Spleen (tissue), 11 donors: ENCODE measurements at regions not wholly inside any gene's neighbourhood (a gene's known extent, or its start where the extent isn't known, plus 50 kb on each side); places are given as distances from the start of the nearest gene placed in this dataset.

Source experiments
- DNase-seq: peaks from one replicate; pipeline ENCODE4 v3.0.0-alpha.2; 2020
- H3K27ac ChIP-seq, 8 donors: fragments of 200-600 bp; sonication (generic) in 7 of 8; 1 replicate in 4 of 8; 2 replicates in 4 of 8; pipeline versions ENCODE4 v1.5.0 to v1.8.0; 2016 to 2021; ENCODE audit warnings: inconsistent platforms in 4 of 8, mild to moderate bottlenecking in 4 of 8, moderate library complexity in 1 of 8
- H3K27me3 ChIP-seq, 7 donors: fragments of 200-600 bp; sonication (generic) in 6 of 7; replicated peaks in 1 of 7; 1 replicate in 4 of 7; 2 replicates in 3 of 7; pipeline versions ENCODE4 v1.5.0 to v1.8.0; 2016 to 2021; ENCODE audit warnings: inconsistent platforms in 3 of 7, mild to moderate bottlenecking in 1 of 7
- H3K36me3 ChIP-seq, 6 donors: fragments of 200-600 bp; sonication (generic) in 5 of 6; 1 replicate in 4 of 6; 2 replicates in 2 of 6; pipeline versions ENCODE4 v1.5.0 to v1.8.0; 2016 to 2021; ENCODE audit warnings: inconsistent platforms in 2 of 6
- H3K4me1 ChIP-seq, 6 donors: fragments of 200-600 bp; sonication (generic) in 5 of 6; 1 replicate in 3 of 6; 2 replicates in 3 of 6; pipeline versions ENCODE4 v1.5.0 to v1.8.0; 2016 to 2021; ENCODE audit warnings: inconsistent platforms in 3 of 6
- H3K4me3 ChIP-seq, 8 donors: fragments of 200-600 bp; sonication (generic) in 7 of 8; 1 replicate in 4 of 8; 2 replicates in 4 of 8; pipeline versions ENCODE4 v1.5.0 to v1.8.0; 2016 to 2021; ENCODE audit warnings: inconsistent platforms in 4 of 8, mild to moderate bottlenecking in 4 of 8, moderate library complexity in 2 of 8
- H3K9me3 ChIP-seq, 8 donors: fragments of 200-600 bp; sonication (generic) in 7 of 8; 1 replicate in 4 of 8; 2 replicates in 4 of 8; pipeline versions ENCODE4 v1.5.0 to v1.8.0; 2016 to 2021; ENCODE audit warnings: inconsistent platforms in 4 of 8
- POLR2A ChIP-seq, 3 donors: fragments of 450-650 bp; IDR thresholded peaks; one replicate each; pipeline ENCODE4 v1.5.1; 2017; ENCODE audit warnings: antibody characterized with exemption in 3 of 3, mild to moderate bottlenecking in 1 of 3
- POLR2AphosphoS5 ChIP-seq, 3 donors: sonication (generic); formaldehyde crosslinking; IDR thresholded peaks; one replicate each; pipeline ENCODE4 v1.5.1; 2017; ENCODE audit warnings: antibody characterized with exemption in 3 of 3
- WGBS, 5 donors: extraction: QIAGEN DNeasy Blood & Tissue Kit in 3 of 5; methylation state at CpG; one replicate each; pipeline versions ENCODE4 v1.1.5 to v1.1.7; 2013 to 2018; 5-methylcytosine and 5-hydroxymethylcytosine counted together
- intact Hi-C: fragments of 100-400 bp; cut with DNase I; formaldehyde crosslinking; loops from one replicate; pipeline ENCODE4 v1.15.0; 2023; ENCODE audit warnings: low total_unique reads
- TF ChIP-seq, protein P1 (sequence below), 11 experiments: fragments of 200-600 bp in 7 of 11; fragments of 450-650 bp in 4 of 11; sonication (generic) in 4 of 11; IDR thresholded peaks in 8 of 11; conservative IDR thresholded peaks in 3 of 11; 1 replicate in 7 of 11; 2 replicates in 4 of 11; pipeline versions ENCODE4 v1.4.0 to v1.8.0; 2016 to 2021; ENCODE audit warnings: antibody characterized with exemption in 11 of 11, inconsistent platforms in 4 of 11, mild to moderate bottlenecking in 1 of 11
- donor health status: healthy with polysubstance abuse.
- donor health status: DM: no; HTN: no; CAD: no; lungs with moderate emphysema.
- donor health status: DM: no; HTN: no; CAD: no.
- donor health status: Bipolar disorder and iron deficiency.
- donor health status: healthy.
- donor health status: DM: no; HTN: no; CAD: no.
- donor health status: DM: yes; HTN: yes; CAD: no.

DNA sequence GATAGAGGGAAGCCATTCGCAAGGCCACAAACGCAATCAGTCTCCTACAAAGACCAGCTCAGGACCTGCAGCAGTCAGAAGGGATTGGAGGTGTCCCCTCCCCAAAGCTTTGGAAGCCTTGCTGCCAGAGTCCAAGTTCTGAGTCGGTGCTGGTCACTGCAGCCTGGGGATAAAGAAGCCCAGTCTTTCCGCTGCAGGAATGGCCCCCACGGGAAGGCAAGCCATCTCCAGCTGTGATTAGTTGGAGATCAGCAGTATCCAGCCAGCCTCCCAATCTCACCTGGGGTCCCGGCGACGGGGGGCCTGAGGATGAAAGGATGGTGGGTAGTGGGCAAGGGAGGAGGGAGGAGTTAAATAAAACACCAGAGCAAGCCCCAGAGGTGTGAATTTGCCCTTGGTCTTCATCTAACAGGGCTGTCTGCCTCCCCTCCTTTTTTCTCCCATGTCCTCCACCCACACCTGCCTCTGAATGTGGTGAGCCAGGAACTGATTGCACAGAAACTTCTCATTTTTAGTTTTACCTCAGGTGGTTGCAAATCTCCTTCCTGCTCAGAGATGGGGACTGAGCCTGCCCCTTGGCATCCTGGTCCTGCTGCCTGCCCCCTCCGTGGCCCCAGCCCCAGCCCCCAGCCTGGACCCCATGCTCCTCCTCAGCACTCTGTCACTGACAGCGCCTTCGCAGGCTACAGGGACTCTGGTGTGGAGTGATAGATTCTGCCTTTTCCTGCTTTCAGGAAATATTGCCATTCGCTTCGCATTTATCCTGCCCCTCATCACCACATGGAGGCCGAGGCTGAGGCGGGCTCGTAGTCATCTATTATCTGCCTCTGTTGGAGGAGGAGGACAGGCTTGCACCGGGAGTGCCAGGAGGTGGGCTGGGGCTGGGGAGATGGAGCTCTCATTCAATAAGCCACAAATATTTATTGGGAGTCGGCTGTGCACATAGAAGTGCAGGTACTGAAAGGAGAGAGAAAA, 262.9 kb upstream of the SDK2 start:
- intact Hi-C loops: no loop called here
- peaks cover 0 to 10% (median 6%) of the 10 kb centered on the region in 6 donors for H3K4me1 ChIP-seq
- WGBS, 5 donors: 54 to 63% (median 61%) methylated on average over 18 of the region's 18 CpGs

DNA sequence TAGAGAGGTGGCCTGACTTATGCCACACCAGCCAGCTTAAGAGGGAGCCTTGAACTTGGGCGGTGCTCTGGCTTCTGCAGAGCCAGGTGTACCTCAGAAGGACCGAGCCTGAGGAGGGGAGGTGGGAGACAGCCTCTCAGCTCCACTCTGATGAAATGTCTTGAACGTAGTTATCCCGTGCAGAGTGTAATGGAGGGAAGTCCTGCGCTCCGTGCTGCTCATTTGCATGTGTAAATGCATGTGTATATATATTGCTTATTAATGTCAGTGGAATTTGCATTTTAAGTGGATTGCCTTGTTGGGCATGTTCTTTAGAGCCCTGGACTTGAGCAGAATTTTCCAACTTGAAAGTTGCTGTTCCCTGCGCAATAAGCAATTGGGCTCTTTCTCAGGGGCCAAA, 264.9 kb upstream of the SDK2 start:
- H3K4me3 ChIP-seq: no peak overlapping the region
- H3K4me1 ChIP-seq: no peaks in the 10 kb centered on the region
- intact Hi-C loops: no loop called here
- no peak overlapping the region for H3K27ac ChIP-seq
- no peak for DNase-seq
- H3K36me3 ChIP-seq: no peaks in the 10 kb centered on the region
- TF ChIP-seq, protein P1, sequence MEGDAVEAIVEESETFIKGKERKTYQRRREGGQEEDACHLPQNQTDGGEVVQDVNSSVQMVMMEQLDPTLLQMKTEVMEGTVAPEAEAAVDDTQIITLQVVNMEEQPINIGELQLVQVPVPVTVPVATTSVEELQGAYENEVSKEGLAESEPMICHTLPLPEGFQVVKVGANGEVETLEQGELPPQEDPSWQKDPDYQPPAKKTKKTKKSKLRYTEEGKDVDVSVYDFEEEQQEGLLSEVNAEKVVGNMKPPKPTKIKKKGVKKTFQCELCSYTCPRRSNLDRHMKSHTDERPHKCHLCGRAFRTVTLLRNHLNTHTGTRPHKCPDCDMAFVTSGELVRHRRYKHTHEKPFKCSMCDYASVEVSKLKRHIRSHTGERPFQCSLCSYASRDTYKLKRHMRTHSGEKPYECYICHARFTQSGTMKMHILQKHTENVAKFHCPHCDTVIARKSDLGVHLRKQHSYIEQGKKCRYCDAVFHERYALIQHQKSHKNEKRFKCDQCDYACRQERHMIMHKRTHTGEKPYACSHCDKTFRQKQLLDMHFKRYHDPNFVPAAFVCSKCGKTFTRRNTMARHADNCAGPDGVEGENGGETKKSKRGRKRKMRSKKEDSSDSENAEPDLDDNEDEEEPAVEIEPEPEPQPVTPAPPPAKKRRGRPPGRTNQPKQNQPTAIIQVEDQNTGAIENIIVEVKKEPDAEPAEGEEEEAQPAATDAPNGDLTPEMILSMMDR (IDR thresholded peaks at IDR 0.05 in 8 of 11, conservative IDR thresholded peaks at IDR 0.05 in 3 of 11): no peak
- no peak for TF ChIP-seq POLR2A (IDR thresholded peaks at IDR 0.05)
- no peak for TF ChIP-seq POLR2AphosphoS5 (IDR thresholded peaks at IDR 0.05)
- H3K27me3 ChIP-seq: peaks cover 0 to 81% (median 0%) of the 10 kb centered on the region in 7 donors
- no peaks in the 10 kb centered on the region for H3K9me3 ChIP-seq
- WGBS, 5 donors: 74 to 87% (median 82%) methylated on average over 7 of the region's 7 CpGs

More for the DNA sequence above, 262.9 kb upstream of the SDK2 start:
- Histone ChIP-seq H3K36me3 (no peaks in the 10 kb centered on the region), H3K27me3 (peaks cover under 1 to 82% (median 9%) of the 10 kb centered on the region in 7 donors), H3K9me3 (no peaks in the 10 kb centered on the region), H3K27ac (no peak overlapping the region), H3K4me3 (no peak overlapping the region)
- TF ChIP-seq, protein P1 (IDR thresholded peaks at IDR 0.05 in 8 of 11, conservative IDR thresholded peaks at IDR 0.05 in 3 of 11): no peak
- no peak for TF ChIP-seq POLR2A (IDR thresholded peaks at IDR 0.05)
- TF ChIP-seq POLR2AphosphoS5 (IDR thresholded peaks at IDR 0.05): no peak
- DNase-seq: no peak

DNA sequence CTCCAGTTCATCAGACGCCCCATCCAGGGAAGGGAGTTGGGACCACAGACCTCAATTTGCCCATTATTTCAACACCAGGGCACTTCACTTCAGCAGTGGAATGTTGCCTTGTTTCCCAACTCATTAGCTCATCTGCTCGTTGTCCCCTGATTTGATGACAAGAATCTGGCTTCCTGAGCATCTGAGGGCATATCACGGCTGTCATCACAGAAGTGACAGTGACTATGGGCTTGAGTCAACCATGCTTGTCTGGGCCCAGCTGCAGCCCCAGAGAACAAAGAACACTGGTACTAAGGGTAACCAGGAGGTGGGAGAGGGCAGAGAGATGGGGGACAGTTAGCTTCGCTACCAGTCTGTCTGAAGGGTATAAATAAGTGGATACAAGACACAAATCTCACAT, 266.0 kb upstream of the SDK2 start:
- no peaks in the 10 kb centered on the region for H3K4me1 ChIP-seq
- no peak for DNase-seq

More for the DNA sequence above, 266.0 kb upstream of the SDK2 start:
- H3K36me3 ChIP-seq: no peaks in the 10 kb centered on the region
- H3K27ac ChIP-seq: no peak overlapping the region
- no peak overlapping the region for H3K4me3 ChIP-seq
- H3K27me3 ChIP-seq: peaks cover 0 to 79% (median 4%) of the 10 kb centered on the region in 7 donors
- H3K9me3 ChIP-seq: peaks cover 0 to 10% (median 5%) of the 10 kb centered on the region in 8 donors
- TF ChIP-seq POLR2A (IDR thresholded peaks at IDR 0.05): no peak
- no peak for TF ChIP-seq POLR2AphosphoS5 (IDR thresholded peaks at IDR 0.05)
- TF ChIP-seq, protein P1 (IDR thresholded peaks at IDR 0.05 in 8 of 11, conservative IDR thresholded peaks at IDR 0.05 in 3 of 11): no peak
- intact Hi-C loops: no loop called here
- 75 to 78% (median 78%) methylated on average over 4 of the region's 4 CpGs for WGBS, 5 donors
